Liver (tissue), 8 donors: ENCODE measurements at regions not wholly inside any gene's neighbourhood (a gene's known extent, or its start where the extent isn't known, plus 50 kb on each side); places are given as distances from the start of the nearest gene placed in this dataset.

Source experiments
- DNase-seq: peaks from one replicate; pipeline ENCODE4 v3.0.0-alpha.2; 2017; ENCODE audit warnings: low spot score
- H3K27ac ChIP-seq, 2 donors: one replicate each; pipeline ENCODE4 v1.7.0; 2013; ENCODE audit warnings: inconsistent platforms in 2 of 2, low read length in 2 of 2, control low read depth in 1 of 2, low read depth in 1 of 2, mild to moderate bottlenecking in 1 of 2
- H3K27me3 ChIP-seq, 4 donors: one replicate each; pipeline versions ENCODE4 v1.6.1 to v1.7.0; 2013; ENCODE audit warnings: low read length in 3 of 4, inconsistent platforms in 1 of 4, mild to moderate bottlenecking in 1 of 4, moderate library complexity in 1 of 4; ENCODE audit not compliant: control insufficient read depth in 4 of 4, insufficient read depth in 4 of 4
- H3K36me3 ChIP-seq, 4 donors: one replicate each; pipeline versions ENCODE4 v1.6.1 to v1.7.0; 2013; ENCODE audit warnings: low read length in 3 of 4, mild to moderate bottlenecking in 3 of 4, low read depth in 1 of 4, moderate library complexity in 1 of 4; ENCODE audit not compliant: control insufficient read depth in 4 of 4, insufficient read depth in 3 of 4
- H3K4me1 ChIP-seq, 4 donors: one replicate each; pipeline versions ENCODE4 v1.6.1 to v1.7.0; 2013; ENCODE audit warnings: low read length in 3 of 4, mild to moderate bottlenecking in 3 of 4, moderate library complexity in 1 of 4; ENCODE audit not compliant: control insufficient read depth in 4 of 4, insufficient read depth in 4 of 4
- H3K4me3 ChIP-seq, 3 donors: one replicate each; pipeline versions ENCODE4 v1.6.1 to v1.7.0; 2013; ENCODE audit warnings: low read length in 3 of 3, control low read depth in 1 of 3, low read depth in 1 of 3, mild to moderate bottlenecking in 1 of 3
- H3K9ac ChIP-seq, 2 donors: one replicate each; pipeline ENCODE4 v1.7.0; 2013; ENCODE audit warnings: low read length in 2 of 2, mild to moderate bottlenecking in 2 of 2, moderate library complexity in 2 of 2, control low read depth in 1 of 2, low read depth in 1 of 2
- H3K9me3 ChIP-seq, 4 donors: one replicate each; pipeline versions ENCODE4 v1.6.1 to v1.7.0; 2013; ENCODE audit warnings: low read length in 3 of 4; ENCODE audit not compliant: control insufficient read depth in 4 of 4
- ATF3 ChIP-seq: IDR thresholded peaks from 2 replicates; pipeline ENCODE4 v1.6.1; 2016; ENCODE audit warnings: antibody characterized with exemption
- CTCF ChIP-seq: fragments of 150-350 bp; IDR thresholded peaks from 2 replicates; pipeline ENCODE4 v1.5.1; 2017; ENCODE audit warnings: improper control_type of control experiment, low read depth, low read length; ENCODE audit not compliant: missing input control
- EGR1 ChIP-seq, 2 donors: IDR thresholded peaks; 2 replicates each; pipeline ENCODE4 v1.6.1; 2016 to 2018; ENCODE audit warnings: antibody characterized with exemption in 2 of 2, low read depth in 2 of 2
- FOXA1 ChIP-seq: IDR thresholded peaks from 2 replicates; pipeline ENCODE4 v1.6.1; 2016; ENCODE audit warnings: antibody characterized with exemption
- FOXA2 ChIP-seq: IDR thresholded peaks from 2 replicates; pipeline ENCODE4 v1.6.1; 2016; ENCODE audit warnings: antibody characterized with exemption
- GABPA ChIP-seq, 2 donors: IDR thresholded peaks in 1 of 2; conservative IDR thresholded peaks in 1 of 2; 2 replicates each; pipeline ENCODE4 v1.6.1; 2016; ENCODE audit warnings: antibody characterized with exemption in 2 of 2, mild to moderate bottlenecking in 1 of 2, moderate library complexity in 1 of 2
- HNF4A ChIP-seq, 2 donors: conservative IDR thresholded peaks; 2 replicates each; pipeline ENCODE4 v1.6.1; 2016; ENCODE audit warnings: antibody characterized with exemption in 2 of 2, mild to moderate bottlenecking in 2 of 2
- HNF4G ChIP-seq: IDR thresholded peaks from 2 replicates; pipeline ENCODE4 v1.6.1; 2016; ENCODE audit warnings: antibody characterized with exemption
- JUND ChIP-seq, 2 donors: IDR thresholded peaks; 2 replicates each; pipeline ENCODE4 v1.6.1; 2016; ENCODE audit warnings: antibody characterized with exemption in 2 of 2
- MAX ChIP-seq: IDR thresholded peaks from 2 replicates; pipeline ENCODE4 v1.6.1; 2016; ENCODE audit warnings: antibody characterized with exemption
- RAD21 ChIP-seq, 2 donors: IDR thresholded peaks; 2 replicates each; pipeline ENCODE4 v1.6.1; 2016; ENCODE audit warnings: antibody characterized with exemption in 2 of 2, mild to moderate bottlenecking in 2 of 2
- REST ChIP-seq: IDR thresholded peaks from 2 replicates; pipeline ENCODE4 v1.6.1; 2016; ENCODE audit warnings: antibody characterized with exemption, mild to moderate bottlenecking
- RXRA ChIP-seq, 2 donors: IDR thresholded peaks; 2 replicates each; pipeline ENCODE4 v1.6.1; 2017 to 2018; ENCODE audit warnings: antibody characterized with exemption in 2 of 2, mild to moderate bottlenecking in 1 of 2
- SP1 ChIP-seq: IDR thresholded peaks from 2 replicates; pipeline ENCODE4 v1.6.1; 2018; ENCODE audit warnings: antibody characterized with exemption, mild to moderate bottlenecking
- TAF1 ChIP-seq: conservative IDR thresholded peaks from 2 replicates; pipeline ENCODE4 v1.6.1; 2016; ENCODE audit warnings: antibody characterized with exemption, mild to moderate bottlenecking
- ZBTB33 ChIP-seq: IDR thresholded peaks from 2 replicates; pipeline ENCODE4 v1.6.1; 2016; ENCODE audit warnings: antibody characterized with exemption
- WGBS: extraction: QIAGEN DNeasy Blood & Tissue Kit; methylation state at CpG from one replicate; pipeline ENCODE4 v1.1.7; 2013; 5-methylcytosine and 5-hydroxymethylcytosine counted together
- donor health status: healthy.
- donor health status: healthy.
- donor health status: healthy.
- donor health status: healthy.
- donor health status: healthy.

- WGBS, result 90% methylated on average over 5 of the region's 5 CpGs
- Histone ChIP-seq H3K4me1 (no peaks in the 10 kb centered on the region), H3K4me3 (no peak overlapping the region), H3K36me3 (no peaks in the 10 kb centered on the region), H3K9ac (no peak overlapping the region), H3K9me3 (no peaks in the 10 kb centered on the region), H3K27me3 (no peaks in the 10 kb centered on the region), H3K27ac (no peak overlapping the region)
- no peak for TF ChIP-seq GABPA (IDR thresholded peaks at IDR 0.05 in 1 of 2, conservative IDR thresholded peaks at IDR 0.05 in 1 of 2)
- no peak for DNase-seq
Measured at GRCh38 chr16:73225983-73226382, 178.1 kb upstream of the ZFHX3 start.

- WGBS, result 88% methylated on average over 5 of the region's 5 CpGs
- Histone ChIP-seq H3K9ac (no peak overlapping the region), H3K27ac (no peak overlapping the region), H3K27me3 (no peaks in the 10 kb centered on the region), H3K4me3 (no peak overlapping the region), H3K36me3 (no peaks in the 10 kb centered on the region), H3K4me1 (no peaks in the 10 kb centered on the region), H3K9me3 (peaks cover 0 to 3% (median 1%) of the 10 kb centered on the region in 4 donors)
- TF ChIP-seq FOXA2 (no peak), ATF3 (no peak), MAX (no peak), REST (no peak), RXRA (IDR thresholded peaks at IDR 0.05) (no peak)
- no peak for DNase-seq
Measured at GRCh38 chr16:73220836-73221235, 172.9 kb upstream of the ZFHX3 start.

- Histone ChIP-seq H3K27me3 (no peaks in the 10 kb centered on the region), H3K36me3 (no peaks in the 10 kb centered on the region), H3K9ac (no peak overlapping the region), H3K4me1 (no peaks in the 10 kb centered on the region), H3K4me3 (no peak overlapping the region), H3K9me3 (peaks cover 0 to 3% (median 1%) of the 10 kb centered on the region in 4 donors), H3K27ac (no peak overlapping the region)
- WGBS, result 99% methylated on average over 1 of the region's 1 CpG
- DNase-seq, result no peak
- no peak for TF ChIP-seq TAF1
- no peak for TF ChIP-seq RAD21 (IDR thresholded peaks at IDR 0.05)
- no peak for TF ChIP-seq ATF3
- no peak for TF ChIP-seq GABPA (IDR thresholded peaks at IDR 0.05 in 1 of 2, conservative IDR thresholded peaks at IDR 0.05 in 1 of 2)
- TF ChIP-seq FOXA1, result no peak
- TF ChIP-seq ZBTB33, result no peak
- no peak for TF ChIP-seq EGR1 (IDR thresholded peaks at IDR 0.05; ENCODE audit: low read depth in 2 of 2)
- TF ChIP-seq FOXA2, result no peak
- TF ChIP-seq CTCF, result no peak
- TF ChIP-seq JUND (IDR thresholded peaks at IDR 0.05), result no peak
- no peak for TF ChIP-seq HNF4G
- no peak for TF ChIP-seq SP1
- no peak for TF ChIP-seq MAX
- TF ChIP-seq REST, result no peak
- no peak for TF ChIP-seq HNF4A (conservative IDR thresholded peaks at IDR 0.05)
Measured at GRCh38 chr16:73219176-73219575, 171.2 kb upstream of the ZFHX3 start.
